ENCODE measurements at regions not wholly inside any gene's neighbourhood (a gene's known extent, or its start where the extent isn't known, plus 50 kb on each side); places are given as distances from the start of the nearest gene placed in this dataset.

DNA sequence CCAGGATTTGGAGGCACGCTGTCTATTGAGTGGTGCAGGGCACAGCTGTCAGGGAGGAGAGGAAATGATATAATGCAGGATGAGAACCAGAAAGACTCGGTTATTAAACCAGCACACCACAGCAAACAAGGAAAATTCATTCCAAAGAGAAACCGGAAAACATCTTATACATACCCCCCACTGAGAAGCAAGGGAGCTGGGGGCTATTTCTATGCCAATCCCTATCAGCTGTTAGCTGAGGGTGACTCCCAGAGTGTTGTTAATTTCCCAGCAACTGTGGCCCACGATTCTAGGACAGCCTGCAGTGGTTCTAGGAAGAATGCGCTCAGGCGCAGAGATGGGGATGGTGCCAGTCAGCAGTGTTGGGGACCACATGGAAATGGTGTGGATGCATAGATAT lies 467.3 kb downstream of the PMP22 start:
- H3K27ac ChIP-seq (ENCODE audit: low read length) = no peak overlapping the region
- no peak overlapping the region for H3K9ac ChIP-seq (ENCODE audit: low read length)
- no peaks in the 10 kb centered on the region for H3K36me3 ChIP-seq (ENCODE audit: insufficient read depth, low read length)
- H3K4me3 ChIP-seq (ENCODE audit: low read length) = no peak overlapping the region
- H3K9me3 ChIP-seq (ENCODE audit: low read length) = no peaks in the 10 kb centered on the region
- no peaks in the 10 kb centered on the region for H3K27me3 ChIP-seq (ENCODE audit: insufficient read depth, low read depth, low read length)
- H3F3A ChIP-seq (ENCODE audit: insufficient read depth, low read length, poor library complexity, severe bottlenecking) = no peaks in the 10 kb centered on the region
- no peaks in the 10 kb centered on the region for H3K9me2 ChIP-seq (ENCODE audit: insufficient read depth, low read length)
- H4K20me1 ChIP-seq (ENCODE audit: insufficient read depth) = no peaks in the 10 kb centered on the region
- no peak overlapping the region for H3K4me2 ChIP-seq (ENCODE audit: low read length)
- H3K79me2 ChIP-seq (replicated peaks; ENCODE audit: insufficient read depth, low read length) = no peaks in the 10 kb centered on the region
- TF ChIP-seq EP300 (conservative IDR thresholded peaks at IDR 0.05; ENCODE audit: poor library complexity, severe bottlenecking) (no peak), POLR2AphosphoS5 (IDR thresholded peaks at IDR 0.05) (no peak)
- no peak overlapping the region for H2AFZ ChIP-seq (ENCODE audit: low read depth, low read length)

DNA sequence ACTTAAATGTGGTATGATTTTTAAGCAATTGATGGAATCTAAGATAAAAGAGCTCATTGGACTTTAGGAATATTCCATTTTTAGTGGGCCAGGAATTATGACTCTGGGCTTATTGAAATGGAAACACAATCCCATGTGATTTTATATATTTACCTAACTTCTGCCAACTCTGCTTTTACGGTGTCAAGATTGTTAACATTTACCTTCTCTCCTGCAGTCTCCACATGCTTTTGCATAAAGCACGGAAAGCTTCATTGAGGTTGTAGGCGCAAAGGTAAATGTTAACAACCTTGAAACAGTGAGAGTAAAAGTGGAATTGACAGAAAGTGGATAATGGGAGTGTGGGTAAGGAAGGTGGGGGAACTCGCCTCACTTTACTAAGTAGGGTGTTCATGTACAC lies 468.1 kb downstream of the PMP22 start:
- H3K27me3 ChIP-seq (ENCODE audit: insufficient read depth, low read depth, low read length) = no peaks in the 10 kb centered on the region
- H3K9ac ChIP-seq (ENCODE audit: low read length) = no peak overlapping the region

DNA sequence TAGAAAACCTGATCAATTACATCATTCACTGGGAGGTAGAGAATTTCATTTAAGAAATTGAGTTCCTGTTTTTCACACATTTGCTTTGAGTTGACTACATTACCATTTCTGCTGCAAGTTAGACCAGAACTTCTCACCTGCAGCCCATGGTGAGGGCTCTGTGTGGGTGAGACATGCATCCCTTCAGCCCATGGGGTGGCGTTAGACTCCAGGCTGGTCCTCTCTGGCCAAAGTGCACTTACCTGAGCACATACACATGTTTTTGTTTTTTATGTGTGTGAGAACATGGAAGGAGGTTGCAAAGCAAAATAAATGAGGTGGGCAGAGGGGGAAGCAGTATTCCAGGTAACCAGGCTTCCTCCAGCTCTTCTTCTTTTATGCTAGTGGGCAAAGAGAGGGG lies 470.2 kb downstream of the PMP22 start:
- no peaks in the 10 kb centered on the region for H3K9me2 ChIP-seq (ENCODE audit: insufficient read depth, low read length)
- no peaks in the 10 kb centered on the region for H4K20me1 ChIP-seq (ENCODE audit: insufficient read depth)
- H3K27ac ChIP-seq (ENCODE audit: low read length) = no peak overlapping the region
- H2AFZ ChIP-seq (ENCODE audit: low read depth, low read length) = no peak overlapping the region
- no peaks in the 10 kb centered on the region for H3K36me3 ChIP-seq (ENCODE audit: insufficient read depth, low read length)
- H3K79me2 ChIP-seq (replicated peaks; ENCODE audit: insufficient read depth, low read length) = no peaks in the 10 kb centered on the region
- H3K9me3 ChIP-seq (ENCODE audit: low read length) = no peaks in the 10 kb centered on the region
- H3K9ac ChIP-seq (ENCODE audit: low read length) = no peak overlapping the region
- no peak overlapping the region for H3K4me3 ChIP-seq (ENCODE audit: low read length)
- no peak overlapping the region for H3K4me2 ChIP-seq (ENCODE audit: low read length)
- no peaks in the 10 kb centered on the region for H3K27me3 ChIP-seq (ENCODE audit: insufficient read depth, low read depth, low read length)
- no peaks in the 10 kb centered on the region for H3F3A ChIP-seq (ENCODE audit: insufficient read depth, low read length, poor library complexity, severe bottlenecking)
- TF ChIP-seq EP300 (conservative IDR thresholded peaks at IDR 0.05; ENCODE audit: poor library complexity, severe bottlenecking) (no peak), RAD21 (conservative IDR thresholded peaks at IDR 0.05) (no peak), MXI1 (conservative IDR thresholded peaks at IDR 0.05; ENCODE audit: poor library complexity, severe bottlenecking) (no peak), EZH2 (IDR thresholded peaks at IDR 0.05; ENCODE audit: borderline replicate concordance, insufficient read depth, low read length, poor library complexity, severe bottlenecking) (no peak), TAF1 (IDR thresholded peaks at IDR 0.05; ENCODE audit: low read depth) (no peak), POLR2AphosphoS5 (IDR thresholded peaks at IDR 0.05) (no peak)
- TF ChIP-seq, protein P1, sequence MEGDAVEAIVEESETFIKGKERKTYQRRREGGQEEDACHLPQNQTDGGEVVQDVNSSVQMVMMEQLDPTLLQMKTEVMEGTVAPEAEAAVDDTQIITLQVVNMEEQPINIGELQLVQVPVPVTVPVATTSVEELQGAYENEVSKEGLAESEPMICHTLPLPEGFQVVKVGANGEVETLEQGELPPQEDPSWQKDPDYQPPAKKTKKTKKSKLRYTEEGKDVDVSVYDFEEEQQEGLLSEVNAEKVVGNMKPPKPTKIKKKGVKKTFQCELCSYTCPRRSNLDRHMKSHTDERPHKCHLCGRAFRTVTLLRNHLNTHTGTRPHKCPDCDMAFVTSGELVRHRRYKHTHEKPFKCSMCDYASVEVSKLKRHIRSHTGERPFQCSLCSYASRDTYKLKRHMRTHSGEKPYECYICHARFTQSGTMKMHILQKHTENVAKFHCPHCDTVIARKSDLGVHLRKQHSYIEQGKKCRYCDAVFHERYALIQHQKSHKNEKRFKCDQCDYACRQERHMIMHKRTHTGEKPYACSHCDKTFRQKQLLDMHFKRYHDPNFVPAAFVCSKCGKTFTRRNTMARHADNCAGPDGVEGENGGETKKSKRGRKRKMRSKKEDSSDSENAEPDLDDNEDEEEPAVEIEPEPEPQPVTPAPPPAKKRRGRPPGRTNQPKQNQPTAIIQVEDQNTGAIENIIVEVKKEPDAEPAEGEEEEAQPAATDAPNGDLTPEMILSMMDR (IDR thresholded peaks at IDR 0.05; ENCODE audit: poor library complexity, severe bottlenecking) = no peak

More for the DNA sequence above, 468.1 kb downstream of the PMP22 start:
- H4K20me1 ChIP-seq (ENCODE audit: insufficient read depth) = no peaks in the 10 kb centered on the region
- H3K36me3 ChIP-seq (ENCODE audit: insufficient read depth, low read length) = no peaks in the 10 kb centered on the region
- no peak overlapping the region for H3K27ac ChIP-seq (ENCODE audit: low read length)
- no peaks in the 10 kb centered on the region for H3K79me2 ChIP-seq (replicated peaks; ENCODE audit: insufficient read depth, low read length)
- H3K9me3 ChIP-seq (ENCODE audit: low read length) = no peaks in the 10 kb centered on the region
- TF ChIP-seq EZH2 (IDR thresholded peaks at IDR 0.05; ENCODE audit: borderline replicate concordance, insufficient read depth, low read length, poor library complexity, severe bottlenecking) (no peak), EP300 (conservative IDR thresholded peaks at IDR 0.05; ENCODE audit: poor library complexity, severe bottlenecking) (no peak), MXI1 (conservative IDR thresholded peaks at IDR 0.05; ENCODE audit: poor library complexity, severe bottlenecking) (no peak)
- TF ChIP-seq, protein P2, sequence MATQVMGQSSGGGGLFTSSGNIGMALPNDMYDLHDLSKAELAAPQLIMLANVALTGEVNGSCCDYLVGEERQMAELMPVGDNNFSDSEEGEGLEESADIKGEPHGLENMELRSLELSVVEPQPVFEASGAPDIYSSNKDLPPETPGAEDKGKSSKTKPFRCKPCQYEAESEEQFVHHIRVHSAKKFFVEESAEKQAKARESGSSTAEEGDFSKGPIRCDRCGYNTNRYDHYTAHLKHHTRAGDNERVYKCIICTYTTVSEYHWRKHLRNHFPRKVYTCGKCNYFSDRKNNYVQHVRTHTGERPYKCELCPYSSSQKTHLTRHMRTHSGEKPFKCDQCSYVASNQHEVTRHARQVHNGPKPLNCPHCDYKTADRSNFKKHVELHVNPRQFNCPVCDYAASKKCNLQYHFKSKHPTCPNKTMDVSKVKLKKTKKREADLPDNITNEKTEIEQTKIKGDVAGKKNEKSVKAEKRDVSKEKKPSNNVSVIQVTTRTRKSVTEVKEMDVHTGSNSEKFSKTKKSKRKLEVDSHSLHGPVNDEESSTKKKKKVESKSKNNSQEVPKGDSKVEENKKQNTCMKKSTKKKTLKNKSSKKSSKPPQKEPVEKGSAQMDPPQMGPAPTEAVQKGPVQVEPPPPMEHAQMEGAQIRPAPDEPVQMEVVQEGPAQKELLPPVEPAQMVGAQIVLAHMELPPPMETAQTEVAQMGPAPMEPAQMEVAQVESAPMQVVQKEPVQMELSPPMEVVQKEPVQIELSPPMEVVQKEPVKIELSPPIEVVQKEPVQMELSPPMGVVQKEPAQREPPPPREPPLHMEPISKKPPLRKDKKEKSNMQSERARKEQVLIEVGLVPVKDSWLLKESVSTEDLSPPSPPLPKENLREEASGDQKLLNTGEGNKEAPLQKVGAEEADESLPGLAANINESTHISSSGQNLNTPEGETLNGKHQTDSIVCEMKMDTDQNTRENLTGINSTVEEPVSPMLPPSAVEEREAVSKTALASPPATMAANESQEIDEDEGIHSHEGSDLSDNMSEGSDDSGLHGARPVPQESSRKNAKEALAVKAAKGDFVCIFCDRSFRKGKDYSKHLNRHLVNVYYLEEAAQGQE (IDR thresholded peaks at IDR 0.05; ENCODE audit: borderline replicate concordance) = no peak
- TF ChIP-seq, protein P1 (IDR thresholded peaks at IDR 0.05; ENCODE audit: poor library complexity, severe bottlenecking) = no peak
- no peak overlapping the region for H3K4me3 ChIP-seq (ENCODE audit: low read length)
- H2AFZ ChIP-seq (ENCODE audit: low read depth, low read length) = no peak overlapping the region
- H3K4me2 ChIP-seq (ENCODE audit: low read length) = no peak overlapping the region
- no peaks in the 10 kb centered on the region for H3F3A ChIP-seq (ENCODE audit: insufficient read depth, low read length, poor library complexity, severe bottlenecking)
- H3K9me2 ChIP-seq (ENCODE audit: insufficient read depth, low read length) = no peaks in the 10 kb centered on the region

Data from neural cell (in vitro differentiated cells).